ENCODE measurements at regions not wholly inside any gene's neighbourhood (a gene's known extent, or its start where the extent isn't known, plus 50 kb on each side); places are given as distances from the start of the nearest gene placed in this dataset.

- no peak for TF ChIP-seq ZFX (IDR thresholded peaks at IDR 0.05; ENCODE audit: borderline replicate concordance)
- TF ChIP-seq CTCF (IDR thresholded peaks at IDR 0.05), result no peak
- no peak overlapping the region for H3K27ac ChIP-seq
These were observed 781.6 kb downstream of the BRD1 start for GRCh38 chr22:49046000-49046545.

- no peak overlapping the region for H3K27ac ChIP-seq
- TF ChIP-seq CTCF (IDR thresholded peaks at IDR 0.05) (no peak), ZFX (IDR thresholded peaks at IDR 0.05; ENCODE audit: borderline replicate concordance) (no peak)
These were observed 782.4 kb downstream of the BRD1 start for GRCh38 chr22:49045276-49045675.

- H3K27ac ChIP-seq, result no peak overlapping the region
- TF ChIP-seq ZFX (IDR thresholded peaks at IDR 0.05; ENCODE audit: borderline replicate concordance), result no peak
- TF ChIP-seq CTCF (IDR thresholded peaks at IDR 0.05), result no peak
These were observed 782.9 kb downstream of the BRD1 start for GRCh38 chr22:49044776-49045175.

- no peak for TF ChIP-seq ZFX (IDR thresholded peaks at IDR 0.05; ENCODE audit: borderline replicate concordance)
- TF ChIP-seq CTCF (IDR thresholded peaks at IDR 0.05), result no peak
- no peak overlapping the region for H3K27ac ChIP-seq
These were observed 783.6 kb downstream of the BRD1 start for GRCh38 chr22:49044091-49044490.

- H3K27ac ChIP-seq, result no peak overlapping the region
- TF ChIP-seq ZFX (IDR thresholded peaks at IDR 0.05; ENCODE audit: borderline replicate concordance) (no peak), CTCF (IDR thresholded peaks at IDR 0.05) (no peak)
These were observed 784.5 kb downstream of the BRD1 start for GRCh38 chr22:49042877-49043859.

- TF ChIP-seq ZFX (IDR thresholded peaks at IDR 0.05; ENCODE audit: borderline replicate concordance), result no peak
These were observed 785.6 kb downstream of the BRD1 start for GRCh38 chr22:49042066-49042465.

GRCh38 chr22:49040754-49041467 lies 786.8 kb downstream of the BRD1 start:
- no peak overlapping the region for H3K27ac ChIP-seq
- TF ChIP-seq CTCF (IDR thresholded peaks at IDR 0.05), result no peak
- TF ChIP-seq ZFX (IDR thresholded peaks at IDR 0.05; ENCODE audit: borderline replicate concordance), result no peak

More at GRCh38 chr22:49042066-49042465, 785.6 kb downstream of the BRD1 start:
- no peak overlapping the region for H3K27ac ChIP-seq
